GM12878 (cell line): ENCODE measurements at regions not wholly inside any gene's neighbourhood (a gene's known extent, or its start where the extent isn't known, plus 50 kb on each side); places are given as distances from the start of the nearest gene placed in this dataset.

Source experiments
- ATF7 ChIP-seq: fragments of 450-650 bp; IDR thresholded peaks from 2 replicates; pipeline ENCODE4 v1.6.1; 2016; ENCODE audit warnings: low read depth, mild to moderate bottlenecking
- BMI1 ChIP-seq: fragments of 450-650 bp; IDR thresholded peaks from 2 replicates; pipeline ENCODE4 v1.6.1; 2016; ENCODE audit warnings: mild to moderate bottlenecking, moderate library complexity, borderline replicate concordance
- BRCA1 ChIP-seq: IDR thresholded peaks from 2 replicates; pipeline ENCODE4 v1.6.1; 2011; ENCODE audit warnings: low read depth, low read length, improper control_type of control experiment
- ETV6 ChIP-seq, 2 experiments: fragments of 450-650 bp in 1 of 2; IDR thresholded peaks in 1 of 2; conservative IDR thresholded peaks in 1 of 2; 2 replicates each; pipeline ENCODE4 v1.6.1; 2014; ENCODE audit warnings: antibody characterized with exemption in 1 of 2, borderline replicate concordance in 1 of 2, low read depth in 1 of 2, mild to moderate bottlenecking in 1 of 2, moderate library complexity in 1 of 2
- HDGF ChIP-seq: fragments of 450-650 bp; IDR thresholded peaks from 2 replicates; pipeline ENCODE4 v1.6.1; 2016; ENCODE audit warnings: antibody characterized with exemption
- MEF2A ChIP-seq: IDR thresholded peaks from 2 replicates; pipeline ENCODE4 v1.6.1; 2011; ENCODE audit warnings: low read depth, mild to moderate bottlenecking, low read length, moderate library complexity; ENCODE audit not compliant: insufficient read depth
- PML ChIP-seq: IDR thresholded peaks from 2 replicates; pipeline ENCODE4 v1.6.1; 2012; ENCODE audit warnings: low read length, inconsistent platforms
- POLR2A ChIP-seq: IDR thresholded peaks from 2 replicates; pipeline ENCODE4 v1.6.1; 2011; ENCODE audit warnings: low read depth, mild to moderate bottlenecking, low read length
- RELA ChIP-seq: fragments of 450-650 bp; IDR thresholded peaks from 2 replicates; pipeline ENCODE4 v1.8.0; 2014; ENCODE audit warnings: borderline replicate concordance; ENCODE audit not compliant: partially characterized antibody
- SIX5 ChIP-seq: IDR thresholded peaks from 2 replicates; pipeline ENCODE4 v1.6.1; 2011; ENCODE audit warnings: mild to moderate bottlenecking, low read depth, low read length, moderate library complexity; ENCODE audit not compliant: severe bottlenecking
- SMC3 ChIP-seq: IDR thresholded peaks from 2 replicates; pipeline ENCODE4 v1.6.1; 2011; ENCODE audit warnings: low read length, improper control_type of control experiment, borderline replicate concordance
- SPI1 ChIP-seq: IDR thresholded peaks from 2 replicates; pipeline ENCODE4 v1.6.1; 2011; ENCODE audit warnings: low read depth, mild to moderate bottlenecking, low read length, moderate library complexity, borderline replicate concordance; ENCODE audit not compliant: insufficient read depth
- TBL1XR1 ChIP-seq: IDR thresholded peaks from 2 replicates; pipeline ENCODE4 v1.6.1; 2012; ENCODE audit warnings: low read depth, low read length, improper control_type of control experiment
- TCF3 ChIP-seq: IDR thresholded peaks from 2 replicates; pipeline ENCODE4 v1.6.1; 2012; ENCODE audit warnings: low read depth, mild to moderate bottlenecking, low read length, borderline replicate concordance; ENCODE audit not compliant: insufficient read depth
- ZNF207 ChIP-seq: fragments of 450-650 bp; IDR thresholded peaks from 2 replicates; pipeline ENCODE4 v1.6.1; 2014; ENCODE audit warnings: antibody characterized with exemption, mild to moderate bottlenecking, borderline replicate concordance
- TF ChIP-seq, protein P1 (sequence below): fragments of 450-650 bp; conservative IDR thresholded peaks from 2 replicates; pipeline ENCODE4 v1.6.1; 2017; ENCODE audit warnings: mild to moderate bottlenecking, moderate library complexity
- TF ChIP-seq, protein P2 (sequence below): fragments of 450-650 bp; IDR thresholded peaks from 2 replicates; pipeline ENCODE4 v1.6.1; 2017; ENCODE audit warnings: low read depth, mild to moderate bottlenecking, moderate library complexity
- TF ChIP-seq, protein P3 (sequence below): IDR thresholded peaks from 2 replicates; pipeline ENCODE4 v1.6.1; 2011; ENCODE audit warnings: mild to moderate bottlenecking, low read depth, low read length, moderate library complexity; ENCODE audit not compliant: insufficient replicate concordance
- TF ChIP-seq, protein P4 (sequence below): IDR thresholded peaks from 2 replicates; pipeline ENCODE4 v1.6.1; 2012; ENCODE audit warnings: low read length, inconsistent platforms
- TF ChIP-seq, protein P5 (sequence below): fragments of 450-650 bp; IDR thresholded peaks from 2 replicates; pipeline ENCODE4 v1.6.1; 2016; ENCODE audit warnings: mild to moderate bottlenecking

DNA sequence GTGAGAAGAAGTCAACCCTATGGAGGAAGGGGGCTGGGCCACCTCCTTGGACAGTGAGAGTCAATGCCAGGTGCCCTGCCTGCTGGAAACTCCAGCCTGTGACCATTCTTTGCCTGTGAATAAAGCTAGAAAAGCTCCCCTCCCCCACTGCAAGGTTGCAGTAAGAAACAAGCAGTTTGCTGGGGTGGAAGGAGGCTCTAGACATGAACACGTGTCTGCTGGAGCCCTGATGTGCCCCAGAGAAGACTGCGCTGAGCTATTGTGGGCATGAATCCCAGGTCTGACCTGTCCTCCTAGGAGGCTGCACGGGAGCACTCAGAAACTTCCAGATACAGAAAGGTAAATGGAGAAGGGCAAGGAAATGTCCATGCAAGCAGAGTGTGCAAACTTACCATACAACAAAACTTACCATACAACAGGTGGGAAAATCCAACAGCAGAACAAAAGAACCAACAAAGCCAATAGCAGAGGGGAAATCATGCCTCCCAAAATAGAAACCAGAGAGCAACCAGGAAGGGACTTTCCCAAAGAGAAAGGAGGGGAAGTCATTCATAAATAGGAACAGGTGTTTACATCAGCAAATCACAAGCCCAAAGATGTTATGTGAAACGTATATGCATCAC is 278.7 kb downstream of the BCL2 start (continued):
- TF ChIP-seq TCF3: no peak
- TF ChIP-seq RELA: peak; percentile 92
- TF ChIP-seq SMC3: no peak
- peak; percentile 66; the same call in 1 of the 2 replicates for TF ChIP-seq TBL1XR1
- no peak for TF ChIP-seq BRCA1
- TF ChIP-seq, protein P1, sequence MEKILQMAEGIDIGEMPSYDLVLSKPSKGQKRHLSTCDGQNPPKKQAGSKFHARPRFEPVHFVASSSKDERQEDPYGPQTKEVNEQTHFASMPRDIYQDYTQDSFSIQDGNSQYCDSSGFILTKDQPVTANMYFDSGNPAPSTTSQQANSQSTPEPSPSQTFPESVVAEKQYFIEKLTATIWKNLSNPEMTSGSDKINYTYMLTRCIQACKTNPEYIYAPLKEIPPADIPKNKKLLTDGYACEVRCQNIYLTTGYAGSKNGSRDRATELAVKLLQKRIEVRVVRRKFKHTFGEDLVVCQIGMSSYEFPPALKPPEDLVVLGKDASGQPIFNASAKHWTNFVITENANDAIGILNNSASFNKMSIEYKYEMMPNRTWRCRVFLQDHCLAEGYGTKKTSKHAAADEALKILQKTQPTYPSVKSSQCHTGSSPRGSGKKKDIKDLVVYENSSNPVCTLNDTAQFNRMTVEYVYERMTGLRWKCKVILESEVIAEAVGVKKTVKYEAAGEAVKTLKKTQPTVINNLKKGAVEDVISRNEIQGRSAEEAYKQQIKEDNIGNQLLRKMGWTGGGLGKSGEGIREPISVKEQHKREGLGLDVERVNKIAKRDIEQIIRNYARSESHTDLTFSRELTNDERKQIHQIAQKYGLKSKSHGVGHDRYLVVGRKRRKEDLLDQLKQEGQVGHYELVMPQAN: no peak
- peak; percentile 97 for TF ChIP-seq MEF2A
- TF ChIP-seq HDGF: peak; percentile 56; the same call in 1 of the 2 replicates
- TF ChIP-seq PML: peak; percentile 60; the same call in 1 of the 2 replicates
- TF ChIP-seq SIX5: no peak
- 0 out of 4 replicates have a peak, but pooled peaks of 1 of the 2 experiments have one; percentile 26 for TF ChIP-seq ETV6 (conservative IDR thresholded peaks at IDR 0.05 in 1 of 2, IDR thresholded peaks at IDR 0.05 in 1 of 2; ENCODE audit: borderline replicate concordance in 1 of 2, low read depth in 1 of 2)
- TF ChIP-seq, protein P2, sequence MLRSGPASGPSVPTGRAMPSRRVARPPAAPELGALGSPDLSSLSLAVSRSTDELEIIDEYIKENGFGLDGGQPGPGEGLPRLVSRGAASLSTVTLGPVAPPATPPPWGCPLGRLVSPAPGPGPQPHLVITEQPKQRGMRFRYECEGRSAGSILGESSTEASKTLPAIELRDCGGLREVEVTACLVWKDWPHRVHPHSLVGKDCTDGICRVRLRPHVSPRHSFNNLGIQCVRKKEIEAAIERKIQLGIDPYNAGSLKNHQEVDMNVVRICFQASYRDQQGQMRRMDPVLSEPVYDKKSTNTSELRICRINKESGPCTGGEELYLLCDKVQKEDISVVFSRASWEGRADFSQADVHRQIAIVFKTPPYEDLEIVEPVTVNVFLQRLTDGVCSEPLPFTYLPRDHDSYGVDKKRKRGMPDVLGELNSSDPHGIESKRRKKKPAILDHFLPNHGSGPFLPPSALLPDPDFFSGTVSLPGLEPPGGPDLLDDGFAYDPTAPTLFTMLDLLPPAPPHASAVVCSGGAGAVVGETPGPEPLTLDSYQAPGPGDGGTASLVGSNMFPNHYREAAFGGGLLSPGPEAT: peak; percentile 96
- TF ChIP-seq ZNF207: peak; percentile 70; the same call in 1 of the 2 replicates
- TF ChIP-seq POLR2A: peak; percentile 22; the same call in 1 of the 2 replicates
- TF ChIP-seq, protein P3, sequence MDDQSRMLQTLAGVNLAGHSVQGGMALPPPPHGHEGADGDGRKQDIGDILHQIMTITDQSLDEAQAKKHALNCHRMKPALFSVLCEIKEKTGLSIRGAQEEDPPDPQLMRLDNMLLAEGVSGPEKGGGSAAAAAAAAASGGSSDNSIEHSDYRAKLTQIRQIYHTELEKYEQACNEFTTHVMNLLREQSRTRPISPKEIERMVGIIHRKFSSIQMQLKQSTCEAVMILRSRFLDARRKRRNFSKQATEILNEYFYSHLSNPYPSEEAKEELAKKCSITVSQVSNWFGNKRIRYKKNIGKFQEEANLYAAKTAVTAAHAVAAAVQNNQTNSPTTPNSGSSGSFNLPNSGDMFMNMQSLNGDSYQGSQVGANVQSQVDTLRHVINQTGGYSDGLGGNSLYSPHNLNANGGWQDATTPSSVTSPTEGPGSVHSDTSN: no peak
- TF ChIP-seq, protein P4, sequence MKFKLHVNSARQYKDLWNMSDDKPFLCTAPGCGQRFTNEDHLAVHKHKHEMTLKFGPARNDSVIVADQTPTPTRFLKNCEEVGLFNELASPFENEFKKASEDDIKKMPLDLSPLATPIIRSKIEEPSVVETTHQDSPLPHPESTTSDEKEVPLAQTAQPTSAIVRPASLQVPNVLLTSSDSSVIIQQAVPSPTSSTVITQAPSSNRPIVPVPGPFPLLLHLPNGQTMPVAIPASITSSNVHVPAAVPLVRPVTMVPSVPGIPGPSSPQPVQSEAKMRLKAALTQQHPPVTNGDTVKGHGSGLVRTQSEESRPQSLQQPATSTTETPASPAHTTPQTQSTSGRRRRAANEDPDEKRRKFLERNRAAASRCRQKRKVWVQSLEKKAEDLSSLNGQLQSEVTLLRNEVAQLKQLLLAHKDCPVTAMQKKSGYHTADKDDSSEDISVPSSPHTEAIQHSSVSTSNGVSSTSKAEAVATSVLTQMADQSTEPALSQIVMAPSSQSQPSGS: peak; percentile 62
- TF ChIP-seq, protein P5, sequence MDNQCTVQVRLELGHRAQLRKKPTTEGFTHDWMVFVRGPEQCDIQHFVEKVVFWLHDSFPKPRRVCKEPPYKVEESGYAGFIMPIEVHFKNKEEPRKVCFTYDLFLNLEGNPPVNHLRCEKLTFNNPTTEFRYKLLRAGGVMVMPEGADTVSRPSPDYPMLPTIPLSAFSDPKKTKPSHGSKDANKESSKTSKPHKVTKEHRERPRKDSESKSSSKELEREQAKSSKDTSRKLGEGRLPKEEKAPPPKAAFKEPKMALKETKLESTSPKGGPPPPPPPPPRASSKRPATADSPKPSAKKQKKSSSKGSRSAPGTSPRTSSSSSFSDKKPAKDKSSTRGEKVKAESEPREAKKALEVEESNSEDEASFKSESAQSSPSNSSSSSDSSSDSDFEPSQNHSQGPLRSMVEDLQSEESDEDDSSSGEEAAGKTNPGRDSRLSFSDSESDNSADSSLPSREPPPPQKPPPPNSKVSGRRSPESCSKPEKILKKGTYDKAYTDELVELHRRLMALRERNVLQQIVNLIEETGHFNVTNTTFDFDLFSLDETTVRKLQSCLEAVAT: peak; percentile 79
- peak; percentile 84 for TF ChIP-seq ATF7
- peak; percentile 60; the same call in 1 of the 2 replicates for TF ChIP-seq SPI1
- TF ChIP-seq BMI1: no peak
